SK-N-SH (cell line): ENCODE measurements at regions not wholly inside any gene's neighbourhood (a gene's known extent, or its start where the extent isn't known, plus 50 kb on each side); places are given as distances from the start of the nearest gene placed in this dataset.
A peak's percentile ranks its signal among the peaks of the same experiment; 100 is the strongest.

Experiments used
- CTCF ChIA-PET: fragments of 300-600, 350-600 bp; formaldehyde crosslinking; extraction: SDS; loops from one replicate; lab custom pipeline; 2021; lab: Yijun Ruan, JAX
- POLR2A ChIA-PET: fragments of 350-600 bp; sonication (Branson Sonifier 250); formaldehyde crosslinking; extraction: SDS; loops from one replicate; lab custom pipeline; 2020; ENCODE audit warnings: antibody characterized with exemption, inconsistent platforms; lab: Yijun Ruan, JAX
- DNase-seq: peaks from one replicate; pipeline ENCODE4 v3.0.0; 2012
- H2AFZ ChIP-seq: fragments of 200-600 bp; sonication (generic); 2 replicates; pipeline ENCODE4 v1.8.1; 2016; ENCODE audit warnings: antibody characterized with exemption, mild to moderate bottlenecking, low read depth
- H3F3A ChIP-seq: fragments of 200-600 bp; sonication (generic); replicated peaks from 2 replicates; pipeline ENCODE3; 2016; ENCODE audit warnings: antibody characterized with exemption, mild to moderate bottlenecking; ENCODE audit not compliant: insufficient read depth
- H3K27ac ChIP-seq, 2 experiments: fragments of 200-500 bp in 1 of 2; fragments of 200-600 bp in 1 of 2; sonication (Bioruptor generic) in 1 of 2; sonication (generic), shearing (Covaris generic) in 1 of 2; 2 replicates each; pipeline versions ENCODE4 v1.5.1 to v1.6.1; 2014 to 2016; ENCODE audit warnings: low read depth in 2 of 2, inconsistent platforms in 1 of 2, low read length in 1 of 2, mild to moderate bottlenecking in 1 of 2, mixed read lengths in 1 of 2
- H3K27me3 ChIP-seq: fragments of 200-600 bp; sonication (generic), shearing (Covaris generic); 2 replicates; pipeline ENCODE4 v1.6.1; 2016; ENCODE audit warnings: mixed run types; ENCODE audit not compliant: insufficient read depth
- H3K36me3 ChIP-seq, 2 experiments: fragments of 200-500 bp in 1 of 2; fragments of 200-600 bp in 1 of 2; sonication (Bioruptor generic) in 1 of 2; sonication (generic) in 1 of 2; replicated peaks in 1 of 2; 2 replicates each; pipeline versions ENCODE3 to v1.5.1; 2014 to 2016; ENCODE audit warnings: low read length in 1 of 2, mild to moderate bottlenecking in 1 of 2; ENCODE audit not compliant: insufficient read depth in 2 of 2, control insufficient read depth in 1 of 2
- H3K4me1 ChIP-seq, 2 experiments: fragments of 200-500 bp in 1 of 2; fragments of 200-600 bp in 1 of 2; sonication (Bioruptor generic) in 1 of 2; sonication (generic), shearing (Covaris generic) in 1 of 2; 2 replicates each; pipeline versions ENCODE4 v1.5.1 to v1.6.1; 2014 to 2016; ENCODE audit warnings: low read depth in 1 of 2, low read length in 1 of 2, mixed run types in 1 of 2; ENCODE audit not compliant: insufficient read depth in 2 of 2, control insufficient read depth in 1 of 2
- H3K4me2 ChIP-seq: fragments of 200-600 bp; sonication (generic), shearing (Covaris generic); 2 replicates; pipeline ENCODE4 v1.6.1; 2017; ENCODE audit warnings: mixed run types
- H3K4me3 ChIP-seq, 2 experiments: fragments of 200-500 bp in 1 of 2; fragments of 200-600 bp in 1 of 2; sonication (Bioruptor generic) in 1 of 2; sonication (generic), shearing (Covaris generic) in 1 of 2; 2 replicates each; pipeline versions ENCODE4 v1.5.1 to v1.8.1; 2014 to 2016; ENCODE audit warnings: low read depth in 2 of 2, inconsistent platforms in 1 of 2, low read length in 1 of 2, mild to moderate bottlenecking in 1 of 2, mixed read lengths in 1 of 2, moderate library complexity in 1 of 2
- H3K79me2 ChIP-seq: fragments of 200-600 bp; sonication (generic); 2 replicates; pipeline ENCODE4 v1.8.1; 2017; ENCODE audit warnings: mild to moderate bottlenecking; ENCODE audit not compliant: insufficient read depth
- H3K9ac ChIP-seq: fragments of 200-600 bp; sonication (generic); 2 replicates; pipeline ENCODE4 v1.6.1; 2017; ENCODE audit warnings: mixed run types
- H3K9me2 ChIP-seq: fragments of 200-600 bp; sonication (generic); 2 replicates; pipeline ENCODE4 v1.6.1; 2017; ENCODE audit warnings: mixed run types
- H3K9me3 ChIP-seq: fragments of 200-600 bp; sonication (generic); 2 replicates; pipeline ENCODE4 v1.6.1; 2017; ENCODE audit warnings: mixed run types, mild to moderate bottlenecking, moderate library complexity
- H4K20me1 ChIP-seq: fragments of 200-600 bp; sonication (generic); 2 replicates; pipeline ENCODE4 v1.6.1; 2017; ENCODE audit warnings: mild to moderate bottlenecking, mixed run types; ENCODE audit not compliant: insufficient read depth
- EP300 ChIP-seq, 2 experiments: IDR thresholded peaks; 2 replicates each; pipeline versions ENCODE4 v1.4.0 to v1.6.1; 2012; ENCODE audit warnings: borderline replicate concordance in 1 of 2, low read depth in 1 of 2, low read length in 1 of 2
- FOSL2 ChIP-seq: IDR thresholded peaks from 2 replicates; pipeline ENCODE4 v1.4.0; 2012; ENCODE audit warnings: low read depth, mild to moderate bottlenecking, moderate library complexity, borderline replicate concordance
- FOXJ3 ChIP-seq: sonication (generic); formaldehyde crosslinking; IDR thresholded peaks from 2 replicates; pipeline ENCODE4 v1.5.1; 2020; ENCODE audit warnings: mild to moderate bottlenecking, missing genetic modification reagents
- FOXM1 ChIP-seq: IDR thresholded peaks from 2 replicates; pipeline ENCODE4 v1.4.0; 2012; ENCODE audit warnings: low read depth, mild to moderate bottlenecking
- JUND ChIP-seq: IDR thresholded peaks from 2 replicates; pipeline ENCODE4 v1.4.0; 2012
- NFIC ChIP-seq: IDR thresholded peaks from 2 replicates; pipeline ENCODE4 v1.4.0; 2012; ENCODE audit warnings: borderline replicate concordance
- SIN3A ChIP-seq: IDR thresholded peaks from 2 replicates; pipeline ENCODE4 v1.6.1; 2012; ENCODE audit warnings: low read depth, mild to moderate bottlenecking, low read length, moderate library complexity, borderline replicate concordance
- SMC3 ChIP-seq: IDR thresholded peaks from 2 replicates; pipeline ENCODE4 v1.6.1; 2012; ENCODE audit warnings: low read depth, low read length, improper control_type of control experiment
- TAF1 ChIP-seq: IDR thresholded peaks from 2 replicates; pipeline ENCODE4 v1.6.1; 2012; ENCODE audit warnings: low read depth, mild to moderate bottlenecking, low read length, moderate library complexity, borderline replicate concordance
- TCF12 ChIP-seq: IDR thresholded peaks from 2 replicates; pipeline ENCODE4 v1.4.0; 2012
- TEAD4 ChIP-seq: IDR thresholded peaks from 2 replicates; pipeline ENCODE4 v1.4.0; 2012; ENCODE audit warnings: mild to moderate bottlenecking, borderline replicate concordance; ENCODE audit not compliant: insufficient read depth
- YY1 ChIP-seq: IDR thresholded peaks from 2 replicates; pipeline ENCODE4 v1.4.0; 2012; ENCODE audit warnings: low read depth, mild to moderate bottlenecking
- WGBS: methylation state at CpG from one replicate; pipeline ENCODE4 v1.1.6; 2017; ENCODE audit warnings: low lambda C conversion rate; 5-methylcytosine and 5-hydroxymethylcytosine counted together
- TF ChIP-seq, protein P1 (sequence below): IDR thresholded peaks from 2 replicates; pipeline ENCODE4 v1.6.1; 2012; ENCODE audit warnings: mild to moderate bottlenecking, low read depth, low read length, moderate library complexity
- TF ChIP-seq, protein P2 (sequence below): fragments of 150-350 bp; IDR thresholded peaks from 2 replicates; pipeline ENCODE4 v1.6.1; 2016; ENCODE audit warnings: mild to moderate bottlenecking, low read depth, low read length
- TF ChIP-seq, protein P3 (sequence below): fragments of 150-350 bp; IDR thresholded peaks from 2 replicates; pipeline ENCODE4 v1.6.1; 2017; ENCODE audit warnings: antibody characterized with exemption, low read length, low read depth, borderline replicate concordance
- TF ChIP-seq, protein P4 (sequence below): IDR thresholded peaks from 2 replicates; pipeline ENCODE4; 2012

DNA sequence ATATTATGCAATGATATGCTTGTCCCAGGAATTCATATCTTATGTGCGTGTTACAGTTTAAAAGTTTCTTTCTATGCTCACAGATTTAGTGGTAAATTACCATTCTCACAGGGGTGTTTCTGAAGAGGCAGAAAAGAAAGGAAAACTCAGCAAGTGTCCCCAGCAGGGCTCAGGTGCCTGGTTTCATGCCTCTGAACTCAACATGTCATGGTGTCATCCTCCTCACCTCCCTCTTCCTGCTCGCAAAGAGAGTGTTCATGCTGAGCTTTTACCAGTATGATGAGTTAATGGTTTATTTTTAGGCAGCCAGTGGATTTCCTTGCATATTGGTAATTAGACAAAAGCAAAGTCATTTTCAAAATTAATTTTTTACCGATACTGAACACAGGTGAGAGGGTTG, 492.9 kb upstream of the ZEB2 start:
- Histone ChIP-seq H3K9me2 (no peaks in the 10 kb centered on the region), H3K27me3 (no peaks in the 10 kb centered on the region), H3K4me2 (peak overlapping the region; percentile 63; the same call in 1 of the 2 replicates), H3K27ac (peak overlapping the region; percentile 39 to 83; a peak in 3 of 4 replicates), H3K36me3 (no peaks in the 10 kb centered on the region), H3K9ac (peak overlapping the region; percentile 41; the same call in 1 of the 2 replicates), H3K4me1 (peaks cover under 1 to 19% of the 10 kb centered on the region in 2 experiments), H4K20me1 (no peaks in the 10 kb centered on the region), H3K9me3 (no peaks in the 10 kb centered on the region), H3F3A (peaks cover 28% of the 10 kb centered on the region), H2AFZ (no peak overlapping the region), H3K79me2 (no peaks in the 10 kb centered on the region), H3K4me3 (no peak overlapping the region)
- DNase-seq = no peak
- POLR2A ChIA-PET = no interaction called here
- CTCF ChIA-PET = no interaction called here
- 86% methylated on average over 3 of the region's 3 CpGs for WGBS
- TF ChIP-seq, protein P1, sequence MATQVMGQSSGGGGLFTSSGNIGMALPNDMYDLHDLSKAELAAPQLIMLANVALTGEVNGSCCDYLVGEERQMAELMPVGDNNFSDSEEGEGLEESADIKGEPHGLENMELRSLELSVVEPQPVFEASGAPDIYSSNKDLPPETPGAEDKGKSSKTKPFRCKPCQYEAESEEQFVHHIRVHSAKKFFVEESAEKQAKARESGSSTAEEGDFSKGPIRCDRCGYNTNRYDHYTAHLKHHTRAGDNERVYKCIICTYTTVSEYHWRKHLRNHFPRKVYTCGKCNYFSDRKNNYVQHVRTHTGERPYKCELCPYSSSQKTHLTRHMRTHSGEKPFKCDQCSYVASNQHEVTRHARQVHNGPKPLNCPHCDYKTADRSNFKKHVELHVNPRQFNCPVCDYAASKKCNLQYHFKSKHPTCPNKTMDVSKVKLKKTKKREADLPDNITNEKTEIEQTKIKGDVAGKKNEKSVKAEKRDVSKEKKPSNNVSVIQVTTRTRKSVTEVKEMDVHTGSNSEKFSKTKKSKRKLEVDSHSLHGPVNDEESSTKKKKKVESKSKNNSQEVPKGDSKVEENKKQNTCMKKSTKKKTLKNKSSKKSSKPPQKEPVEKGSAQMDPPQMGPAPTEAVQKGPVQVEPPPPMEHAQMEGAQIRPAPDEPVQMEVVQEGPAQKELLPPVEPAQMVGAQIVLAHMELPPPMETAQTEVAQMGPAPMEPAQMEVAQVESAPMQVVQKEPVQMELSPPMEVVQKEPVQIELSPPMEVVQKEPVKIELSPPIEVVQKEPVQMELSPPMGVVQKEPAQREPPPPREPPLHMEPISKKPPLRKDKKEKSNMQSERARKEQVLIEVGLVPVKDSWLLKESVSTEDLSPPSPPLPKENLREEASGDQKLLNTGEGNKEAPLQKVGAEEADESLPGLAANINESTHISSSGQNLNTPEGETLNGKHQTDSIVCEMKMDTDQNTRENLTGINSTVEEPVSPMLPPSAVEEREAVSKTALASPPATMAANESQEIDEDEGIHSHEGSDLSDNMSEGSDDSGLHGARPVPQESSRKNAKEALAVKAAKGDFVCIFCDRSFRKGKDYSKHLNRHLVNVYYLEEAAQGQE = no peak
- TF ChIP-seq SIN3A (no peak), SMC3 (no peak)
- TF ChIP-seq, protein P2, sequence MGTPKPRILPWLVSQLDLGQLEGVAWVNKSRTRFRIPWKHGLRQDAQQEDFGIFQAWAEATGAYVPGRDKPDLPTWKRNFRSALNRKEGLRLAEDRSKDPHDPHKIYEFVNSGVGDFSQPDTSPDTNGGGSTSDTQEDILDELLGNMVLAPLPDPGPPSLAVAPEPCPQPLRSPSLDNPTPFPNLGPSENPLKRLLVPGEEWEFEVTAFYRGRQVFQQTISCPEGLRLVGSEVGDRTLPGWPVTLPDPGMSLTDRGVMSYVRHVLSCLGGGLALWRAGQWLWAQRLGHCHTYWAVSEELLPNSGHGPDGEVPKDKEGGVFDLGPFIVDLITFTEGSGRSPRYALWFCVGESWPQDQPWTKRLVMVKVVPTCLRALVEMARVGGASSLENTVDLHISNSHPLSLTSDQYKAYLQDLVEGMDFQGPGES = no peak

GRCh38 chr2:145012214-145012670, 492.3 kb upstream of the ZEB2 start:
- TF ChIP-seq, protein P3, sequence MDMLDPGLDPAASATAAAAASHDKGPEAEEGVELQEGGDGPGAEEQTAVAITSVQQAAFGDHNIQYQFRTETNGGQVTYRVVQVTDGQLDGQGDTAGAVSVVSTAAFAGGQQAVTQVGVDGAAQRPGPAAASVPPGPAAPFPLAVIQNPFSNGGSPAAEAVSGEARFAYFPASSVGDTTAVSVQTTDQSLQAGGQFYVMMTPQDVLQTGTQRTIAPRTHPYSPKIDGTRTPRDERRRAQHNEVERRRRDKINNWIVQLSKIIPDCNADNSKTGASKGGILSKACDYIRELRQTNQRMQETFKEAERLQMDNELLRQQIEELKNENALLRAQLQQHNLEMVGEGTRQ = no peak
- TF ChIP-seq, protein P2 = no peak
- TF ChIP-seq NFIC = peak; percentile 75
- peak; percentile 40; the same call in 1 of the 2 replicates for TF ChIP-seq FOSL2
- peak; percentile 47 for TF ChIP-seq JUND
- TF ChIP-seq, protein P4, sequence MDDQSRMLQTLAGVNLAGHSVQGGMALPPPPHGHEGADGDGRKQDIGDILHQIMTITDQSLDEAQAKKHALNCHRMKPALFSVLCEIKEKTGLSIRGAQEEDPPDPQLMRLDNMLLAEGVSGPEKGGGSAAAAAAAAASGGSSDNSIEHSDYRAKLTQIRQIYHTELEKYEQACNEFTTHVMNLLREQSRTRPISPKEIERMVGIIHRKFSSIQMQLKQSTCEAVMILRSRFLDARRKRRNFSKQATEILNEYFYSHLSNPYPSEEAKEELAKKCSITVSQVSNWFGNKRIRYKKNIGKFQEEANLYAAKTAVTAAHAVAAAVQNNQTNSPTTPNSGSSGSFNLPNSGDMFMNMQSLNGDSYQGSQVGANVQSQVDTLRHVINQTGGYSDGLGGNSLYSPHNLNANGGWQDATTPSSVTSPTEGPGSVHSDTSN = peak; percentile 86; the same call in 1 of the 2 replicates
- TF ChIP-seq YY1 = no peak
- no peak for TF ChIP-seq TAF1
- TF ChIP-seq FOXM1 = 0 out of 2 replicates have a peak, but pooled peaks have one; percentile 47
- TF ChIP-seq EP300 (IDR thresholded peaks at IDR 0.05; ENCODE audit: borderline replicate concordance in 1 of 2, low read depth in 1 of 2, low read length in 1 of 2) = peak; percentile 15 to 57; a peak in 1 of 4 replicates
- TF ChIP-seq TEAD4 = peak; percentile 29; the same call in 1 of the 2 replicates
- TF ChIP-seq FOXJ3 (CRISPR knock-in tag) = no peak
- TF ChIP-seq SIN3A = no peak
- peak; percentile 91 for TF ChIP-seq TCF12
- Histone ChIP-seq H3K9me2 (no peaks in the 10 kb centered on the region), H3K79me2 (no peaks in the 10 kb centered on the region), H4K20me1 (no peaks in the 10 kb centered on the region), H3K4me3 (no peak overlapping the region; a peak in 1 of 4 replicates), H3K4me1 (peaks cover 5 to 19% of the 10 kb centered on the region in 2 experiments), H3F3A (peaks cover 28% of the 10 kb centered on the region), H3K4me2 (peak overlapping the region; percentile 63), H3K27me3 (no peaks in the 10 kb centered on the region), H3K27ac (peak overlapping the region; percentile 53 to 83; a peak in 3 of 4 replicates), H2AFZ (peak overlapping the region; percentile 52), H3K9me3 (no peaks in the 10 kb centered on the region), H3K9ac (peak overlapping the region; percentile 41; the same call in 1 of the 2 replicates), H3K36me3 (no peaks in the 10 kb centered on the region)
- DNase-seq = no peak
- POLR2A ChIA-PET = no interaction called here
- CTCF ChIA-PET = interaction anchor here (1.0 kb wide), 1 partner anchor 21 kb away, joined by 3 read pairs; no protein-coding TSS in a partner anchor
- 5% methylated on average over 4 of the region's 4 CpGs for WGBS
